ENCODE measurements at regions not wholly inside any gene's neighbourhood (a gene's known extent, or its start where the extent isn't known, plus 50 kb on each side); places are given as distances from the start of the nearest gene placed in this dataset.
A peak's percentile ranks its signal among the peaks of the same experiment; 100 is the strongest.

DNA sequence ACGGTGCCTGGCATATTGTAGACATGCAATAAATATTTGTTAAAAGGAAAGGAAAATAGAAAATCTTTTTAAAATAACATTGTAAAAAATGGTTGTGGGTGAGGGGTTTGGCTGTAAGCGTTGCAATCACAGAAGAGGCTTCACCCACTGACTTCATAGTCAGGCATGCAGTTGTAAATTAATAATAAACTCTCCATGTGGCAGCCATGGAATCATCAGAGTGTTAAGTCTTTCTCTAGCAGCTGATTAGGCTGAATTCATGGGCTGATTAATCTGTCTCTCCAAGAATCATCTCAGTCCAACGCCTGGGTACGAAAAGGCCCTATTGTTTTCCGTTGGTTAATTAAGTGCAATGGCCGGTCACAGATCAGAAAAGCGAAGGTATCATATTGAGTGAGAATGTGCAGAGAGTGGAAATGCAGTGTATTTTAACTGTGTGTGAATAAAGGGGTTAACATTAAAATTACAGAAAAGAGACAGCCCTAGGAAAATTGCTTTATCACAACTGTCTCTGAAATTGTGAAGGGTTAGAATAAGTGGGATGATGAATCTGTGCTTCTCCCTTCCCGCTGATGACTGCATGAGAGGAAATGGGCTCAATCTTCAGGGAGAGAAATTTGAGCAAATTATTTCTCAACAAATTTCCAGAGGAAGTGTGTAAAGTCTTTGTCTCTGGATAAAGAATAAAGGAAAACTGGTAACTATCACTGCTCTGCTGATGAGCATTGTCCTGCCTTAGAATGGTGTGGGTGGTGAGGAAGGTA lies 269.0 kb downstream of the FAM76B start:
- Mint-ChIP-seq H3K9me3 (no peaks in the 10 kb centered on the region), H3K4me3 (no peak overlapping the region), H3K4me1 (ENCODE audit: low read depth) (no peaks in the 10 kb centered on the region), H3K27ac (no peak overlapping the region), H3K27me3 (ENCODE audit: low read depth) (no peaks in the 10 kb centered on the region), H3K36me3 (ENCODE audit: insufficient read depth in 2 of 2) (no peaks in the 10 kb centered on the region)
- no peak for DNase-seq
- ATAC-seq (replicated peaks in 1 of 2), result no peak

DNA sequence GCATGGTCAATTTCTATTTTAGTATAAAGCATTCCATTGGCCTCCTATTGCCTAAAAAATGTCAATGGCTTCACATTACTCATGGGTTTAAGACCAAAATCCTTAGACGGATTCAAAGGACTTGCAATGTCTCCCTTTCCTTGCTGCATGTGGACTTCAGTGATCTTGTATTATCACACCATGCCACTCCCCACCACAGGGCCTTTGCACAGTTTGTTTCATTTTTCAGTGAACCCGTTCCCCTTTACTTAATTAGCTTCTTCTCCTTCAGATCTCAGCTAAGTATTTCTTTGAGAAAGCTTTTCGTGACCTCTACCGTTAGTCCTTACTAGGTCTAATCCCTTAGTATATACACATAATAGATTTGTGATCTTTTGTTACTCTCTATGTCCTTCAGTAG lies 269.7 kb downstream of the FAM76B start:
- DNase-seq (no peak), ATAC-seq (replicated peaks in 1 of 2) (no peak)
- no peaks in the 10 kb centered on the region for H3K4me1 Mint-ChIP-seq (ENCODE audit: low read depth)
- no peaks in the 10 kb centered on the region for H3K36me3 Mint-ChIP-seq (ENCODE audit: insufficient read depth in 2 of 2)
- H3K4me3 Mint-ChIP-seq, result no peak overlapping the region
- H3K27me3 Mint-ChIP-seq (ENCODE audit: low read depth), result no peaks in the 10 kb centered on the region
- no peaks in the 10 kb centered on the region for H3K9me3 Mint-ChIP-seq
- H3K27ac Mint-ChIP-seq, result no peak overlapping the region

DNA sequence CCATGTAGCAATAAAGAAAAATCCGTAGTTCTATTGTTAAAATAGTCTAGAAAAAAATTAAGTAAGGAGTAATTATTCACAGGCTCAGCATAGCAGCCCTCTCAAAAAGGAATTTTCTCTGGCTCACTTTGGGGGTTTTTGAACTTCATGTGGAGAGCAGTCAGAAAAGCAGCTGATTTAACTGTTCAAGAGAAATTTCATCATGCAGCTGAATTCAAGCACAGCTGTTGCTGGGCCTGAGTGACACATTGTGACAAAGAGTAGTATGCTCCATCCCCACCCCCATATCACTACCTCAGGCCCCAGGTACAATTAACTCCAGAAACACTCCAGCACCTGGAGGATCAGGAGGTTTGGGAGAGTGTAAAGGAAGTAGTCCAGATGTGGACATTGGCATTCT lies 272.1 kb downstream of the FAM76B start:
- ATAC-seq (replicated peaks in 1 of 2) (no peak), DNase-seq (no peak)
- Mint-ChIP-seq H3K27ac (no peak overlapping the region), H3K9me3 (no peaks in the 10 kb centered on the region), H3K36me3 (ENCODE audit: insufficient read depth in 2 of 2) (peaks cover 0 to 1% of the 10 kb centered on the region in 2 donors), H3K4me1 (ENCODE audit: low read depth) (no peaks in the 10 kb centered on the region), H3K4me3 (no peak overlapping the region), H3K27me3 (ENCODE audit: low read depth) (no peaks in the 10 kb centered on the region)

DNA sequence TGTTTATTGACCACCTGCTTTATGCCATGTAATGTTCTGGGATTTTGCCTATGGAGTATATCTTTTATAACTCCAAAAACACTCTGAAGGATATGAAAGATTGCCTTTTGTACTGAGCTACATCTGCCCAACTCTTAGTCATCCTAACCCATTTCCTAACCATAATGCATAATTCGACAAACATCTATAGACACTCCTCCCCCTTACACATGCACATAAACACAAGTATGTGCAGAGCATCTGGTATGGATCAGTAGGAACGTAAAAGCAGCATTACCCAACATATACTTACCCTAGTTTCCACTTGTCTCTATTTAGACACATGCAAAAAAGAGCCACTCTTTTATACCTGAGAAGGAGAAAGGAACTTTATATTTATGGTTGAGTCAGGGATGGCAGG lies 272.8 kb downstream of the FAM76B start:
- DNase-seq, result no peak
- Mint-ChIP-seq H3K27me3 (ENCODE audit: low read depth) (no peaks in the 10 kb centered on the region), H3K9me3 (no peaks in the 10 kb centered on the region), H3K27ac (no peak overlapping the region), H3K4me1 (ENCODE audit: low read depth) (no peaks in the 10 kb centered on the region), H3K4me3 (no peak overlapping the region), H3K36me3 (ENCODE audit: insufficient read depth in 2 of 2) (peaks cover 0 to 1% of the 10 kb centered on the region in 2 donors)
- ATAC-seq (replicated peaks in 1 of 2), result no peak

DNA sequence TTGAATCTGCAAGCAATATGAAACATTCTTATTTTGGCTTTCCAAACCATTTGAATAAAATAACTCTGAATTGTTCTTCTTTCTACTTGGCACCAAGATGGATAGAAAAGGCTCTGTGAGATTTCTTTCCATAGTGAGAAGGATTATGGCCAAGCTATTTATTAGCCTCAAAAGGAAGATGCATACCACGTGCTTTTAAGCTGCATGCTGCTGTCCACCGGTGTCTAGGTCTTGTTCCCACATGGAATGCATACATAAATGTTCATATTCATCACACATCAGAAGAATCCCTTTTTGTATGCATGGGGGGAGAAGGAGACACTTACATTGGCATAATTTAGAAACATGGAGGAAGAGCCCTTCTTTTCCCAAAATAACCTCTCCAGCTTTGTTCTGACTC lies 273.4 kb downstream of the FAM76B start:
- H3K4me1 Mint-ChIP-seq (ENCODE audit: low read depth), result no peaks in the 10 kb centered on the region
- peaks cover 0 to 1% of the 10 kb centered on the region in 2 donors for H3K36me3 Mint-ChIP-seq (ENCODE audit: insufficient read depth in 2 of 2)
- H3K4me3 Mint-ChIP-seq, result no peak overlapping the region
- ATAC-seq (replicated peaks in 1 of 2) (no peak), DNase-seq (no peak)
- no peaks in the 10 kb centered on the region for H3K27me3 Mint-ChIP-seq (ENCODE audit: low read depth)
- H3K27ac Mint-ChIP-seq, result no peak overlapping the region
- H3K9me3 Mint-ChIP-seq, result no peaks in the 10 kb centered on the region

DNA sequence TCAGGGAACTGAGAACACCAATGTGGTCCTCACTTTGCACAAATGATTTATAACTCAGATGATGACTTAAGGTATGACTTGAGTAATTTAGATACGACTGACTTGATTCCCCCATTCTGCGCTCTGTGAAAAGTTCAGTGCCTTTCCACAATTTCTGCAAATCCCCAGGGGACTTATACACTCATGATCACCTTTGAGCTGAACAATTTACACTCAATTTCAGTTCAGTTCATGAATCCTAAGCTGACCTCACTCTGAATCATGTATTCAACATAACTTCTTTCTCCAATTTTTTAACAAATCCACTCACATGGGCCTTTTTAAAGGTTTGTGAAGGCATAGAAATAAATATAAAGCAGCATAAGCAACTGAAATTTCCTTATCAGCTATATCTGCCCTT lies 274.2 kb downstream of the FAM76B start:
- no peaks in the 10 kb centered on the region for H3K9me3 Mint-ChIP-seq
- DNase-seq (no peak), ATAC-seq (replicated peaks in 1 of 2) (no peak)
- no peaks in the 10 kb centered on the region for H3K27me3 Mint-ChIP-seq (ENCODE audit: low read depth)
- H3K4me3 Mint-ChIP-seq, result no peak overlapping the region
- H3K36me3 Mint-ChIP-seq (ENCODE audit: insufficient read depth in 2 of 2), result peaks cover 0 to 1% of the 10 kb centered on the region in 2 donors
- no peak overlapping the region for H3K27ac Mint-ChIP-seq
- H3K4me1 Mint-ChIP-seq (ENCODE audit: low read depth), result no peaks in the 10 kb centered on the region

DNA sequence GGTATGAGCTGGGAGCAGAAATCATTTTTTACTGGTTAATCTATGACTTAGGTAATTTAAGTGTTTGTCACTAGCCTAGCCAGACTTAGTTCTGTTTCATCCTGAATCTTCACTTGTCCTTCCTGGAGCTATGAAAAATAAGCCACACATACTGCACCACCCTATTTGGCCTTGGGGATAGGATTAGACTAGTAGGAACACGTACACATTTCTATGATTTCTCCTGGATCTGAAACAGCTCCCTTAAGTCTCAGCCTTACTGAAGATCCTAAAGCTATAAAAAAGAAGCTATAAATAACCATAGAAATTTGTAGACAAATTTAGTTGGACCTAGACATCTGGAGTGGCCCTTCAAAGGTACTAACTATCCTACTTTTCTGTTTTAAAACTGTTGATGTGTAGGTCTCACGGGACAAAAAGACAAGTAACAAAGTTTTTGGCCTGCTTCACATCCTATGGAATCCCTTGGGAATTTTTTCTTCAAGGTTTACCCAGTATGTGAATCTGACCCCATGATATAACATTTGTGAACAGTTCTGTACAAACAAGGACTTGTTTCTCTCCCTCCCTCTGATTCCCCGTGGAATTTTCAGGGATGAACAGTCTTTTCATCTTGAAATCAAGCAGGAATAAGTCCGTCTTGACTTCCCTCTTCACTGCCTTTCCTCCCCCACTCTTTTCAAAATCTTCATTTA lies 275.0 kb downstream of the FAM76B start:
- no peak for DNase-seq
- no peaks in the 10 kb centered on the region for H3K27me3 Mint-ChIP-seq (ENCODE audit: low read depth)

DNA sequence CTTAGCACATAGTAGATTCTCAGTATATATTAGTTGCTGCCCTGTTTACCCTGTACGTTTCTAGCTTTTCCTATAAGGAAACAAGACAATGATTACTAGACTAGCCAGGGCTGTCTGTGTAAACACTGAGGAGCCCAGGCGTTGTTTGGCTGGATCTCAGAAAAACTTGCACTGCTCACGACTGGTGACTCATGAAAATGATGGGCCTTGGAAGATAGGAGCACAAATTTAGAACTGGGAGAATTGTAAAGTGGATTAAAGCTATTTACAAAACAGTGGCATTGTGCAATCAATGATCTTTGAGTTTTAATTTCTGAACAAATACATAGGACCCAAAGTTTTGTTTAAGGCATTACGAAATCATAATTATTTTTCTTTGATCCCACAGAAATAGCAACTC lies 276.9 kb downstream of the FAM76B start:
- Mint-ChIP-seq H3K9me3 (no peaks in the 10 kb centered on the region), H3K27ac (no peak overlapping the region), H3K4me1 (ENCODE audit: low read depth) (no peaks in the 10 kb centered on the region), H3K27me3 (ENCODE audit: low read depth) (no peaks in the 10 kb centered on the region), H3K4me3 (no peak overlapping the region), H3K36me3 (ENCODE audit: insufficient read depth in 2 of 2) (peaks cover 0 to 1% of the 10 kb centered on the region in 2 donors)
- DNase-seq, result no peak
- ATAC-seq (replicated peaks in 1 of 2), result no peak

More for the DNA sequence above, 275.0 kb downstream of the FAM76B start:
- H3K4me1 Mint-ChIP-seq (ENCODE audit: low read depth), result no peaks in the 10 kb centered on the region
- H3K9me3 Mint-ChIP-seq, result no peaks in the 10 kb centered on the region
- H3K4me3 Mint-ChIP-seq, result no peak overlapping the region
- H3K36me3 Mint-ChIP-seq (ENCODE audit: insufficient read depth in 2 of 2), result peaks cover 0 to 1% of the 10 kb centered on the region in 2 donors
- no peak overlapping the region for H3K27ac Mint-ChIP-seq
- no peak for ATAC-seq (replicated peaks in 1 of 2)

DNA sequence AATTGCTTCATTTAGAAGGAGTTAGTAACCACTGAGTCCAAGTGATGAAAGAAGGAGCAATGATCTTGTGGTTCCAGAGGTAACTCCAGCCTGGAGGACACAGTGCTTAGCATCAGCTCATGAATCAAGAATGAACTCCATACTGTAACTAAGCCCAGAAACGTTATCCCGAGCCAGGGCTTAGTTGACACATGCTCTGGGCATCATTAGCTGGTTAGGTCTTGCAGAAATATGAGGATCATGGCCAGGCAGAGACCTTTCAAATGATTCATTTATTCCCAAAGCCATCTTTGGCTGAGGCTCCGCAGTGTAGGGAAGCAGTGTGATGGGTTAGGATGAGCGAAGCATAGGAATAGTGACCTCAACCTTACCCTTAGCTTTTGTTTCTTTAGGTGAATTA lies 277.4 kb downstream of the FAM76B start:
- DNase-seq (no peak), ATAC-seq (replicated peaks in 1 of 2) (no peak)
- H3K4me1 Mint-ChIP-seq (ENCODE audit: low read depth), result no peaks in the 10 kb centered on the region
- H3K27me3 Mint-ChIP-seq (ENCODE audit: low read depth), result no peaks in the 10 kb centered on the region
- H3K4me3 Mint-ChIP-seq, result no peak overlapping the region
- no peak overlapping the region for H3K27ac Mint-ChIP-seq
- peaks cover 0 to 1% of the 10 kb centered on the region in 2 donors for H3K36me3 Mint-ChIP-seq (ENCODE audit: insufficient read depth in 2 of 2)
- no peaks in the 10 kb centered on the region for H3K9me3 Mint-ChIP-seq

DNA sequence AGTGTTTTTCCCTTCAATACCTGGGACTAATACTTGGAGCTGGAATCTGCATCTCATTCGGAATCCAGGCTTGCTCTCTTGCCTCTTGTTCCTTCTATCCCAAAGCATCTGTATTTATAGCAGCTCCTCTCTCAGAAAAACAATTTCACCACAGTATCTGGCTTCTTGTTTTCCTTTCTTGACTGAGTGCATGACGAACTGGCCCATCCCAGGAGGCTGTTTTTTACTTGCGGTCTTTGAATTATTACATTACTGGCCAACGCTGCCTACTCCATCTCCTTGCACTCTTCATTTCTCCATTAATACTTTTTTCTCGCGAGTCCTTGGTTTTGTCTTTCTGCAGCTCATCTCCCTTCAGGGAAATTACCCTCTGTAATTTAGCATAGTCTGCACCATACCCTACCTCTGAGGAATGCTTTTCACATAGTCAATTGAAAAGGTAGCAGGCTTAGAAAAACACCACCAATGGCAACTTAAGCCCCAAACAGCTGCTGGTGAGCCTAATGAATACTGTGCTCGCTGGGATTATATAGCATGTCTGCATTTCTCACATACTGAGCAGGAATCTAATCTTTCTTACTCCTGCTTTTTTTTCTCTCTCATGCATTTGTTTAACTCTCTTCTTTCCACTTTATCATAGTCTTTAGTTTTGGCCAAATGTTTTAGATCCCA lies 277.4 kb upstream of the SESN3 start:
- no peak for ATAC-seq (replicated peaks in 1 of 2)
- no peaks in the 10 kb centered on the region for H3K36me3 Mint-ChIP-seq (ENCODE audit: insufficient read depth in 2 of 2)

DNA sequence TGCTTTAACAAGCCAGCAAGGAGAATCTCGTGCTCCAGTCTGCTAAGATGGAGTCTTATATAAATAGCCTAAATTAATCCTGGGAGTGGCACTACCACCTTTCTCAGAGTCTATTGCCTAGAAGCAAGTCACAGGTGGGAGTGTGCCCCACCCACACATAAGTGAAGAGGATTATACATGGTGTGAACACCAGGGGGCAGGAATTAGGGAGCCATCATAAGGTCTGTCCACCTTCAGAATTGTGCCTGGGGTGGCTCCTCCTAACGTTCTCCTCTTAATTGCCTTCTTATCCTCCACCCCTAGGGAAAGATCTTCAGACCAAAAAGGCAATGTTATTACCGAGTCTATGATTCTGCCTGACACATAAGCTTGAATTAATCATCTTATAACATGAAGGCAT lies 276.8 kb upstream of the SESN3 start:
- Mint-ChIP-seq H3K27ac (no peak overlapping the region), H3K9me3 (no peaks in the 10 kb centered on the region), H3K27me3 (ENCODE audit: low read depth) (peaks cover 19% of the 10 kb centered on the region), H3K36me3 (ENCODE audit: insufficient read depth in 2 of 2) (peaks cover 0 to 1% of the 10 kb centered on the region in 2 donors), H3K4me3 (no peak overlapping the region), H3K4me1 (ENCODE audit: low read depth) (peaks cover 5% of the 10 kb centered on the region)
- ATAC-seq (replicated peaks in 1 of 2) (no peak), DNase-seq (peak in 1 of 2 donors; percentile 13)

More for the DNA sequence above, 277.4 kb upstream of the SESN3 start:
- H3K27ac Mint-ChIP-seq, result no peak overlapping the region
- no peaks in the 10 kb centered on the region for H3K9me3 Mint-ChIP-seq
- H3K4me3 Mint-ChIP-seq, result no peak overlapping the region
- DNase-seq, result no peak
- peaks cover 5% of the 10 kb centered on the region for H3K4me1 Mint-ChIP-seq (ENCODE audit: low read depth)
- H3K27me3 Mint-ChIP-seq (ENCODE audit: low read depth), result peaks cover 14% of the 10 kb centered on the region

DNA sequence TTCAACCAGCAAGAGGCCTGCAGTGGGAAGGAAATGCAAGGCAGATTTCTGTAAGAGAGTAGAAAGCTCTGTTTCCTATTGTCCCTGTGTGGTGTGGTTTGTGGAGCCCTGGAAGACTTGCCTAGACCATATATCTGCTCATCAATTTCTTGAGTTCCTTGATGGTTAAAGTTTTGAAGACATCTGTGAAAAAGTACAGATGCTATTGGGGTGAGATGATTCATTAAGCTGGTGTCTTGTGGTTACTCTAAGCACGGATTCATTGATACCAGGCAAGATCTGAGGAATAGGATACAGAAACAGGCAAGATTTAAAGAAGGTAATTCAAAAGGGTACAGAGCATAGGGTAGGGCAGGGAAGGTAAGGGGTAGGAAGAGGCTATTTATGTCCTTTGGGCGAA lies 275.8 kb upstream of the SESN3 start:
- H3K9me3 Mint-ChIP-seq, result no peaks in the 10 kb centered on the region
- H3K27ac Mint-ChIP-seq, result no peak overlapping the region
- peaks cover 19% of the 10 kb centered on the region for H3K27me3 Mint-ChIP-seq (ENCODE audit: low read depth)
- H3K4me3 Mint-ChIP-seq, result no peak overlapping the region
- peaks cover 5% of the 10 kb centered on the region for H3K4me1 Mint-ChIP-seq (ENCODE audit: low read depth)
- no peak for ATAC-seq (replicated peaks in 1 of 2)
- H3K36me3 Mint-ChIP-seq (ENCODE audit: insufficient read depth in 2 of 2), result peaks cover 0 to 1% of the 10 kb centered on the region in 2 donors
- no peak for DNase-seq

DNA sequence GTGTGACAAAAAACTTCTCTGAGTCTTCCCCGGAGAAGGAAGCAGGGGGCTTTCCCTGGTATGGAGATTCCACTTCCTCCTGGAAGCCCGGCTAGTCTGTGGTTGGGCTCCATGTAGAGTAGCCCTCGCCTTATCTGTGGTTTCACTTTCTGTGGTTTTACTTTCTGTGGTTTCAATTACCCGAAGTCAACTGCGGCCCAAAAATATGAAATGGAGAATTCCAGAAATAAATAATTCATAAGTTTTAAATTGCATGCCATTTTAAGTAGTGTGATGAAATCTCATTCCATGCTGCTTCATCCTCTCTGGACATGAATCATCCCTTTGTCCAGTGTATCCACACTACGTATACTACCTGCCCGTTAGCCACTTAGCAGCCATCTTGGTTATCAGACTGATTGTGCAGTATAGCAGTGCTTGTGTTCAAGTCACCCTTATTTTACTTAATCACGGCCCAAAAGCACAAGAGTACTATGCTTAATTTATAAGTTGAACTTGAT lies 275.0 kb upstream of the SESN3 start:
- ATAC-seq (replicated peaks in 1 of 2), result no peak
- H3K4me1 Mint-ChIP-seq (ENCODE audit: low read depth), result peaks cover 5% of the 10 kb centered on the region
- H3K9me3 Mint-ChIP-seq, result no peaks in the 10 kb centered on the region
- H3K27me3 Mint-ChIP-seq (ENCODE audit: low read depth), result peaks cover 19% of the 10 kb centered on the region
- no peak overlapping the region for H3K27ac Mint-ChIP-seq
- peaks cover 0 to 1% of the 10 kb centered on the region in 2 donors for H3K36me3 Mint-ChIP-seq (ENCODE audit: insufficient read depth in 2 of 2)
- DNase-seq, result no peak
- H3K4me3 Mint-ChIP-seq, result no peak overlapping the region
